Neuronal stem cell (in vitro differentiated cells): ENCODE measurements at regions not wholly inside any gene's neighbourhood (a gene's known extent, or its start where the extent isn't known, plus 50 kb on each side); places are given as distances from the start of the nearest gene placed in this dataset.

Experiments
- DNase-seq: peaks from one replicate; pipeline ENCODE4 v3.0.0-alpha.2; 2013; ENCODE audit warnings: low spot score
- H2AFZ ChIP-seq: one replicate; pipeline ENCODE4 v1.6.1; 2013; ENCODE audit warnings: mild to moderate bottlenecking, low read length, inconsistent platforms
- H2AK5ac ChIP-seq: 2 replicates; pipeline ENCODE4 v1.6.1; 2013; ENCODE audit warnings: low read depth, mild to moderate bottlenecking, inconsistent platforms, low read length, moderate library complexity, mixed read lengths
- H2BK120ac ChIP-seq: 2 replicates; pipeline ENCODE4 v1.6.1; 2013; ENCODE audit warnings: low read depth, mild to moderate bottlenecking, inconsistent platforms, low read length, moderate library complexity, mixed read lengths
- H2BK12ac ChIP-seq: one replicate; pipeline ENCODE4 v1.6.1; 2013; ENCODE audit warnings: low read length, inconsistent platforms
- H2BK15ac ChIP-seq: 2 replicates; pipeline ENCODE4 v1.6.1; 2013; ENCODE audit warnings: mild to moderate bottlenecking, low read length, inconsistent platforms, mixed read lengths
- H2BK5ac ChIP-seq: one replicate; pipeline ENCODE4 v1.6.1; 2013; ENCODE audit warnings: inconsistent platforms, mild to moderate bottlenecking, low read length, moderate library complexity
- H3K14ac ChIP-seq: one replicate; pipeline ENCODE4 v1.6.1; 2013; ENCODE audit warnings: low read length, inconsistent platforms
- H3K18ac ChIP-seq: 2 replicates; pipeline ENCODE4 v1.6.1; 2013; ENCODE audit warnings: low read length, inconsistent platforms
- H3K23ac ChIP-seq: 2 replicates; pipeline ENCODE4 v1.6.1; 2013; ENCODE audit warnings: low read depth, mild to moderate bottlenecking, mixed read lengths, low read length, inconsistent platforms; ENCODE audit not compliant: poor library complexity
- H3K27ac ChIP-seq: replicated peaks from 3 replicates; pipeline ENCODE4 v1.5.1; 2013; ENCODE audit warnings: low read length, inconsistent platforms
- H3K27me3 ChIP-seq, 3 experiments: 2 replicates each; pipeline ENCODE4 v1.6.1; 2013; ENCODE audit warnings: low read length in 3 of 3, mild to moderate bottlenecking in 2 of 3, inconsistent platforms in 1 of 3, low read depth in 1 of 3, mixed read lengths in 1 of 3, moderate library complexity in 1 of 3; ENCODE audit not compliant: control insufficient read depth in 3 of 3, insufficient read depth in 3 of 3
- H3K36me3 ChIP-seq, 2 donors: replicated peaks in 1 of 2; 2 replicates each; pipeline ENCODE4 v1.6.1; 2013; ENCODE audit warnings: low read length in 2 of 2; ENCODE audit not compliant: control insufficient read depth in 2 of 2, insufficient read depth in 2 of 2
- H3K4ac ChIP-seq: 2 replicates; pipeline ENCODE4 v1.6.1; 2013; ENCODE audit warnings: inconsistent platforms, mild to moderate bottlenecking, low read length, moderate library complexity
- H3K4me1 ChIP-seq, 2 donors: 1 replicate in 1 of 2; 2 replicates in 1 of 2; pipeline ENCODE4 v1.6.1; 2013; ENCODE audit warnings: low read length in 2 of 2, low read depth in 1 of 2; ENCODE audit not compliant: control insufficient read depth in 2 of 2, insufficient read depth in 1 of 2
- H3K4me2 ChIP-seq: one replicate; pipeline ENCODE4 v1.6.1; 2013; ENCODE audit warnings: mild to moderate bottlenecking, low read length, inconsistent platforms; ENCODE audit not compliant: insufficient read depth, poor library complexity, severe bottlenecking
- H3K4me3 ChIP-seq, 2 donors: 2 replicates each; pipeline ENCODE4 v1.5.1; 2013; ENCODE audit warnings: low read length in 2 of 2, mild to moderate bottlenecking in 2 of 2, inconsistent platforms in 1 of 2, moderate library complexity in 1 of 2
- H3K79me1 ChIP-seq: one replicate; pipeline ENCODE4 v1.6.1; 2013; ENCODE audit warnings: low read depth, mild to moderate bottlenecking, inconsistent platforms, low read length, moderate library complexity
- H3K9ac ChIP-seq: one replicate; pipeline ENCODE4 v1.6.1; 2013; ENCODE audit warnings: mild to moderate bottlenecking, low read depth, low read length, inconsistent platforms; ENCODE audit not compliant: poor library complexity
- H3K9me3 ChIP-seq, 2 donors: replicated peaks in 1 of 2; 2 replicates each; pipeline versions ENCODE3 to v1.6.1; 2013; ENCODE audit warnings: low read length in 2 of 2, mild to moderate bottlenecking in 2 of 2, inconsistent platforms in 1 of 2, low read depth in 1 of 2, mixed read lengths in 1 of 2, moderate library complexity in 1 of 2; ENCODE audit not compliant: control insufficient read depth in 2 of 2, insufficient read depth in 1 of 2
- H4K8ac ChIP-seq: one replicate; pipeline ENCODE4 v1.6.1; 2013; ENCODE audit warnings: low read depth, mild to moderate bottlenecking, inconsistent platforms, low read length, moderate library complexity
- H4K91ac ChIP-seq: one replicate; pipeline ENCODE4 v1.6.1; 2013; ENCODE audit warnings: low read length, low read depth, mild to moderate bottlenecking, inconsistent platforms; ENCODE audit not compliant: poor library complexity
- WGBS, 2 donors: extraction: QIAGEN DNeasy Blood & Tissue Kit; methylation state at CpG; one replicate each; pipeline ENCODE4 v1.1.7; 2013; ENCODE audit warnings: missing lambda C conversion rate in 2 of 2, mixed read lengths in 1 of 2; ENCODE audit not compliant: insufficient read length in 2 of 2, insufficient replicate concordance in 1 of 2; ENCODE audit errors: extremely low coverage in 2 of 2; 5-methylcytosine and 5-hydroxymethylcytosine counted together

DNA sequence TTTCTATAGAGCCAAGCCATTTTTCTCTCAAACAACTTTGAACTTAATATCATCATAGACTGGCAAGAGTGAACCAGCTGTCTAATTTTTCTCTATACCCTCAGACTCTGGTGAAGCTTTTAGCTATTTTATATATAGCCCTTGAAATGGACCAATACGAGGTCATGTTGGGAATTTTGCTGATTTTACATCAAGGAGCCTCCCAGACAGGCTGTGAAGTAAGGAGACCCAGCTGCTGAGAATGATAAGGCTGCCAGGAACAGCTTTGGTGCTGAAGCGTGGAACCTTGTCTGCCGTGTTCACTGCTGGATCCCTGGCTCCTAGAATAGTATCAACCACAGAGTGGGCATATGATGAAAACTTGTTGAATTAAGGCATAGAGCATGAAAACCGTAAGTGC, 326.2 kb upstream of the NAV3 start:
- H3K4me3 ChIP-seq = no peak overlapping the region
- H4K8ac ChIP-seq = no peak overlapping the region
- no peak overlapping the region for H3K4ac ChIP-seq
- no peak overlapping the region for H2BK120ac ChIP-seq
- no peak overlapping the region for H3K14ac ChIP-seq
- H2BK15ac ChIP-seq = no peak overlapping the region
- no peak overlapping the region for H3K9ac ChIP-seq
- H3K23ac ChIP-seq = no peak overlapping the region
- H3K18ac ChIP-seq = no peak overlapping the region
- WGBS, 2 donors = no CpG with 5 or more reads among the region's 4 CpGs
- no peaks in the 10 kb centered on the region for H3K36me3 ChIP-seq
- no peak overlapping the region for H2BK12ac ChIP-seq
- H4K91ac ChIP-seq = no peak overlapping the region
- H3K79me1 ChIP-seq = no peaks in the 10 kb centered on the region
- no peaks in the 10 kb centered on the region for H3K4me1 ChIP-seq
- H3K9me3 ChIP-seq = no peaks in the 10 kb centered on the region
- no peak for DNase-seq
- H3K27ac ChIP-seq = no peak overlapping the region
- H3K4me2 ChIP-seq = no peak overlapping the region
- no peak overlapping the region for H2AFZ ChIP-seq
- H2AK5ac ChIP-seq = no peak overlapping the region
- no peak overlapping the region for H2BK5ac ChIP-seq
- H3K27me3 ChIP-seq = no peaks in the 10 kb centered on the region

GRCh38 chr12:77500089-77500488, 330.6 kb upstream of the NAV3 start:
- no peak overlapping the region for H3K4ac ChIP-seq
- no peak overlapping the region for H3K27ac ChIP-seq
- no peak overlapping the region for H2AK5ac ChIP-seq
- DNase-seq = no peak
- H4K91ac ChIP-seq = no peak overlapping the region
- H2BK5ac ChIP-seq = no peak overlapping the region
- no peak overlapping the region for H3K18ac ChIP-seq
- no peak overlapping the region for H4K8ac ChIP-seq
- H3K79me1 ChIP-seq = no peaks in the 10 kb centered on the region
- no peaks in the 10 kb centered on the region for H3K36me3 ChIP-seq
- H2BK15ac ChIP-seq = no peak overlapping the region
- no peak overlapping the region for H3K14ac ChIP-seq
- H3K27me3 ChIP-seq = no peaks in the 10 kb centered on the region
- no peaks in the 10 kb centered on the region for H3K4me1 ChIP-seq
- no peak overlapping the region for H2BK120ac ChIP-seq
- H2AFZ ChIP-seq = no peak overlapping the region
- no peak overlapping the region for H3K4me2 ChIP-seq
- no peak overlapping the region for H2BK12ac ChIP-seq
- no peak overlapping the region for H3K9ac ChIP-seq
- no peak overlapping the region for H3K4me3 ChIP-seq
- H3K23ac ChIP-seq = no peak overlapping the region
- H3K9me3 ChIP-seq = no peaks in the 10 kb centered on the region

DNA sequence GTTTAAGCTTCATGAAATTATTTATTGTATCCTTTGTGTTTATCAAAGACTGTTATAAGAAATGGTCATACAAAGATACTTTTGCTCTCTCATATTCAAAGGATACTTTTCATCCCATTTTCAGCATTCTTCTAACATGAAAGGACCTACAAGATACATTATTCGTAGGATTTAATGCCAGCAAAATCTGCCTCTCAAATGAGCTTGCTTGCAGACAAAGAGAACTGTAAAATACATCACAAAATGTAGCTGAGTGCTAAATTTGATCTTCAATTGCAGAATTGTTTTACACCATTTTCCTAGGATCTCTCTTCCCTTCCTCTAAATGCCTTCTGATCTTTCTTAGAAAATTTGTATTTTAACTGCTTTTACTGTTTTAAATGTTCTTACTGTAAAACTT, 333.0 kb upstream of the NAV3 start:
- Histone ChIP-seq H3K4me1 (no peaks in the 10 kb centered on the region), H3K79me1 (no peaks in the 10 kb centered on the region), H2BK120ac (no peak overlapping the region), H2AFZ (no peak overlapping the region), H3K4ac (no peak overlapping the region), H4K91ac (no peak overlapping the region), H3K14ac (no peak overlapping the region), H3K9me3 (no peaks in the 10 kb centered on the region), H3K27me3 (no peaks in the 10 kb centered on the region), H3K36me3 (no peaks in the 10 kb centered on the region), H2AK5ac (no peak overlapping the region), H3K18ac (no peak overlapping the region), H2BK15ac (no peak overlapping the region), H3K27ac (no peak overlapping the region), H3K9ac (no peak overlapping the region), H3K4me3 (no peak overlapping the region), H3K4me2 (no peak overlapping the region), H2BK5ac (no peak overlapping the region), H4K8ac (no peak overlapping the region), H3K23ac (no peak overlapping the region), H2BK12ac (no peak overlapping the region)
- no CpG with 5 or more reads among the region's 1 CpG for WGBS, 2 donors
- no peak for DNase-seq

- H3K4me3 ChIP-seq = no peak overlapping the region
- no peaks in the 10 kb centered on the region for H3K79me1 ChIP-seq
- no peak overlapping the region for H3K9ac ChIP-seq
- no CpG with 5 or more reads among the region's 5 CpGs for WGBS, 2 donors
- no peaks in the 10 kb centered on the region for H3K27me3 ChIP-seq
- H4K91ac ChIP-seq = no peak overlapping the region
- H3K9me3 ChIP-seq = peaks cover 0 to under 1% of the 10 kb centered on the region in 2 donors
- no peak overlapping the region for H2BK120ac ChIP-seq
- H2AK5ac ChIP-seq = no peak overlapping the region
- no peak overlapping the region for H3K18ac ChIP-seq
- H2BK5ac ChIP-seq = no peak overlapping the region
- no peaks in the 10 kb centered on the region for H3K36me3 ChIP-seq
- H3K23ac ChIP-seq = no peak overlapping the region
- H2BK15ac ChIP-seq = no peak overlapping the region
- no peak overlapping the region for H3K4ac ChIP-seq
- no peak for DNase-seq
- no peak overlapping the region for H2BK12ac ChIP-seq
- H3K4me1 ChIP-seq = no peaks in the 10 kb centered on the region
- no peak overlapping the region for H2AFZ ChIP-seq
- H4K8ac ChIP-seq = no peak overlapping the region
- H3K27ac ChIP-seq = no peak overlapping the region
- no peak overlapping the region for H3K14ac ChIP-seq
- H3K4me2 ChIP-seq = no peak overlapping the region
Observed at GRCh38 chr12:77496714-77497113, 334.0 kb upstream of the NAV3 start.
